ENCODE measurements at regions not wholly inside any gene's neighbourhood (a gene's known extent, or its start where the extent isn't known, plus 50 kb on each side); places are given as distances from the start of the nearest gene placed in this dataset.
"Not testable (repeated sequence)": the region's sequence is repeated elsewhere in the genome, so short reads cannot be mapped to it uniquely, and the experiment has no call there.

DNA sequence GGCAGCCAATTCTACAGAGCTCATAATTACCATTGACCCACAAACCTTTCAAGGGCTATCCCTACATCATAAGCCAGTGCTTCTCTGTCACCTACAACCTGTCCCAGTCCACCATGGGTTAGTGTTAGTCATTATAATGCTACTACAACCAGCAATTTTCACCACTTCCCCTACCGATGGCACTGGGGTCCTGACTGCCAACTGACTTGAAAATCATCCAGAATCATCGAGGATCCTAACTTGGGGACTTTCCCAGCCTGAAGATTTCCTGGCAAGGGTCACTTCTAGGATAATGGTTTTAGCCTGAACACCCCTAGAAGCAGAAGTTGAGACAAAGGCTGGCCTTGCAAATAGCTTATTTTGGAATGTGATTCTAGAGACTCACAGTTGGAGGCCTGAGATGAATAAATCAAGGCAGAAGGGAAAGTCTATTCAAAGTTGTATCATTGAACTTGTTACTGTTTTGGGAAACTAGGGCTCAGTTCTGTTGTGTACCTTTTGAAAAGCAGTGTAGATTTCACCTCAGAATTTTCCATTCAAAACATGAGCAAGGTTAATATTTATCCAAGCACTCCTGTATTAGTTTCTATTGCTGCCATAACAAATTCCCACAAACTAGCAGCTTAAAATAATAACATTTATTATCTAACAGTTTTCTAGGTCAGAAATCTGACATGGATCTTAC lies 633.0 kb downstream of the LRRC70 start:
- no peak for TF ChIP-seq ZFX (IDR thresholded peaks at IDR 0.05; ENCODE audit: borderline replicate concordance)
- TF ChIP-seq, protein P1, sequence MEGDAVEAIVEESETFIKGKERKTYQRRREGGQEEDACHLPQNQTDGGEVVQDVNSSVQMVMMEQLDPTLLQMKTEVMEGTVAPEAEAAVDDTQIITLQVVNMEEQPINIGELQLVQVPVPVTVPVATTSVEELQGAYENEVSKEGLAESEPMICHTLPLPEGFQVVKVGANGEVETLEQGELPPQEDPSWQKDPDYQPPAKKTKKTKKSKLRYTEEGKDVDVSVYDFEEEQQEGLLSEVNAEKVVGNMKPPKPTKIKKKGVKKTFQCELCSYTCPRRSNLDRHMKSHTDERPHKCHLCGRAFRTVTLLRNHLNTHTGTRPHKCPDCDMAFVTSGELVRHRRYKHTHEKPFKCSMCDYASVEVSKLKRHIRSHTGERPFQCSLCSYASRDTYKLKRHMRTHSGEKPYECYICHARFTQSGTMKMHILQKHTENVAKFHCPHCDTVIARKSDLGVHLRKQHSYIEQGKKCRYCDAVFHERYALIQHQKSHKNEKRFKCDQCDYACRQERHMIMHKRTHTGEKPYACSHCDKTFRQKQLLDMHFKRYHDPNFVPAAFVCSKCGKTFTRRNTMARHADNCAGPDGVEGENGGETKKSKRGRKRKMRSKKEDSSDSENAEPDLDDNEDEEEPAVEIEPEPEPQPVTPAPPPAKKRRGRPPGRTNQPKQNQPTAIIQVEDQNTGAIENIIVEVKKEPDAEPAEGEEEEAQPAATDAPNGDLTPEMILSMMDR (IDR thresholded peaks at IDR 0.05): no peak
- no peak overlapping the region for H3K27ac ChIP-seq

DNA sequence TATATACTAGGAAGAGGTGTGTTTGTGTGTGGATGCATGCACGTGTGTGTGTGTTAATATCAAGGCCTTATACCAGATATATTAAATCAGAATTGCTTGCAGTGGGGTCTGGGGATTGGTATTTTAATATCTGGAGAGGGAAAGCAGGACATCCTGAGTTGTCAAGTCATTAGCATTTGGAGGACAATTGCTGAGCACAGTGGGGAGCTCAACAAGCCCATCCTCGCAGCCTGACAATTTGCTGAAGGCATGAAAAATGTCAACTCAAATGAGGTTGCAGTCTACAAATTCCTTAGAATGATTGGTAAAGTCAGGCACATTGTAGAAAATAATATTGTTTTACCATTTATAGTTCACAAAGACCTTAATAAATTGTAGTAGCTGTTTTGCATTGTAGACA lies 627.4 kb downstream of the LRRC70 start:
- no peak for TF ChIP-seq ZFX (IDR thresholded peaks at IDR 0.05; ENCODE audit: borderline replicate concordance)
- TF ChIP-seq, protein P1 (IDR thresholded peaks at IDR 0.05): no peak
- H3K27ac ChIP-seq: no peak overlapping the region

DNA sequence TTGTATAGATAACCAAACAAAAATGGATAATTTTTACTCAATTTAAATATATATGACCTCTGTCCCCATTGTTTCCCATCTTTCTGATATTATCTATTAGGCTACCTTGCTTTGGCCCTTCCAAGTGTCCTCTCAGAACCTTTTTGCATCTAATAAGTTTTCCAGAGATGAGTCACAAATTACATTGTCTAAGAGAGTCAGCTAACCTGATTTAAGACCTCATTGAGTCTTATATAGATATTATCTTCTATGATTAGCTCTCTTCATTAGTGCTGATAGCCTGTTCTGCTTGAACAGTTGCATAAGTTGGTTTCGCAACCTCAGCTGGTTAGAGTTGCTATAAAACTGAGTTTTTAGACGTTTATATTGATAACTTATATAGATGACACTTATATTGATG lies 623.1 kb downstream of the LRRC70 start:
- TF ChIP-seq, protein P1 (IDR thresholded peaks at IDR 0.05): no peak
- TF ChIP-seq ZFX (IDR thresholded peaks at IDR 0.05; ENCODE audit: borderline replicate concordance): no peak
- H3K27ac ChIP-seq: no peak overlapping the region

DNA sequence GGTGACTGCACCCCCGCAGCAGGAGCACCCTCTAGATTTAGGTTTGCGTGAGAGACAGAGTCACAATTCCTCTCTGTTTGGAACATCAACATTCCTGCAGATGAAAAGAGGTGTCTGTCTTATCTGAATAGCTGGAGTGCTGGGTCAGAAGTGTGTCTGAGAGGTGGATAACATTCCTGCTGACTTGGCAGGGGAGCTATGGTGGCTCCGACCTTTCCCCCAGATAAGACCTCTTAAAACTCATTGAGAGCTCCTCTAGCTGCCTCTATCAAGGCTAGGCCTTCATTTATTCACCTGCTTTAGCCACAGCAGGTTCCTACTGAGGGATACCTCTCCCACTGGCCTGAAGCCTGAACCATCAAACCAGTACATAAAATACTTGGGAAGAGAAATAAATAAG lies 615.5 kb downstream of the LRRC70 start:
- TF ChIP-seq, protein P1 (IDR thresholded peaks at IDR 0.05): no peak
- TF ChIP-seq ZFX (IDR thresholded peaks at IDR 0.05; ENCODE audit: borderline replicate concordance): no peak
- no peak overlapping the region for H3K27ac ChIP-seq

DNA sequence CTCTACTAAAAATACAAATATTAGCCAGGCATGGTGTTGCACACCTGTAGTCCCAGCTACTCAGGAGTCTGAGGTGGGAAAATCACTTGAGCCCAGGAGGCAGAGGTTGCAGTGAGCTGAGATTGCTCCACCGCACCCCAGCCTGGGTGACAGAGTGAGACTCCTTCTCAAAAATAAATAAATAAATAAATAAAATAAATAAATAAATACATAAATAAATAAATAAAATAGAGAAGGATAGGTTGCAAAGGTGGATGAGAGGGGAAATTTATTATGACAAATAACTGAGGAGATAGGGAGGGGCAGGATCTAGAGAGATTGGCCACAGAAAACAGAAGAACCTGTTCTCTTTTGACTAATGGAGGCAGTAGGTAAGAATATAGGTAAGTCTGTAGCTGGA lies 601.6 kb downstream of the LRRC70 start:
- H3K27ac ChIP-seq: not testable (repeated sequence)

DNA sequence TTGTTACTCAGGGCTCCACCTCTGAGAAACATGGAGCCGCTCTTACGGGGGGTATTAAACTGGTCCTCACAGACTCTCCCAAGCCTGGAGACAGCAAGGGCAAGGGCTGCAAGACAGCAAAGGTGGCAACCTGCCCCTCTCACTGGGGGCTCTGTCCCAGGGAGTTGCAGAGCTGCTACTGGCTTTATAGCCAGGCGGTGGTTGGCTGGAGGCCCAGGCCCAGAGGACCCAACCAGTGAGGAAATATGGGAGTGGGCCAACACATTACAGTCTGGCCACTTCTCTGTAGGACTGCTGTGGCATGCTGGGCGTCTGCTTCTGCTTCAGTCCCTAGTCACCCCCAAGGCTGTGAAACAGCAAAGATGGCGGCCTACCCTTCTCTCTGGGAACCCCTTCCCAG lies 597.2 kb downstream of the LRRC70 start:
- H3K27ac ChIP-seq: no peak overlapping the region
- no peak for TF ChIP-seq ZFX (IDR thresholded peaks at IDR 0.05; ENCODE audit: borderline replicate concordance)
- TF ChIP-seq, protein P1 (IDR thresholded peaks at IDR 0.05): no peak

DNA sequence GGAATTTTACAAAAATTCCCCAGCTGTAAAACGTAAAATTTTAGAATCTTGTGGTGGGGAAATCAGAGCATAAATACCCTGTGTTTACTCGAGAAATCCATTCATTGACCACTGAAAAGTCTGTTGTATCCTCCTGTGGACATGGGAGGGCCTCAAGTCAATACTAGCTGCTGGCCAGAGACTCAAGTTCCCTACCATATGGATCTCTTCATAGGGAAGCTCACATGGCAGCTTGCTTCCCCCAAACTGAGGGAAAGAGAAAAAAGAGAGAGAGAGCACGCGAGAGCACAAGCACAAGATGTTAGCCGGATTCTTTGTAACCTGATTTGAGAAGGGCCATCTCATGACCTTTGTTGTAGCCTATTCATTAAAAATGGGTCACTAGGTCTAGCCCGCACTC lies 591.9 kb downstream of the LRRC70 start:
- no peak overlapping the region for H3K27ac ChIP-seq

More for the DNA sequence above, 591.9 kb downstream of the LRRC70 start:
- TF ChIP-seq ZFX (IDR thresholded peaks at IDR 0.05; ENCODE audit: borderline replicate concordance): no peak
- TF ChIP-seq, protein P1 (IDR thresholded peaks at IDR 0.05): no peak

Measured in 22Rv1 (cell line).